Thoracic aorta (tissue), 2 donors: ENCODE measurements at regions not wholly inside any gene's neighbourhood (a gene's known extent, or its start where the extent isn't known, plus 50 kb on each side); places are given as distances from the start of the nearest gene placed in this dataset.
"Not testable (repeated sequence)": the region's sequence is repeated elsewhere in the genome, so short reads cannot be mapped to it uniquely, and the experiment has no call there.

ENCODE experiments used
- ATAC-seq: fragments of 150-250 bp; one replicate; pipeline ENCODE4 v1.8.0; 2017; ENCODE audit warnings: low read depth; ENCODE audit not compliant: insufficient number of reproducible peaks, low FRiP score
- DNase-seq: peaks from one replicate; pipeline ENCODE4 v3.0.0-alpha.2; 2020; ENCODE audit warnings: low spot score
- H3K27ac ChIP-seq, 2 donors: fragments of 200-600 bp; sonication (generic); 1 replicate in 1 of 2; 2 replicates in 1 of 2; pipeline ENCODE4 v1.5.1; 2016; ENCODE audit warnings: mild to moderate bottlenecking in 2 of 2, moderate library complexity in 2 of 2
- H3K27me3 ChIP-seq: fragments of 200-600 bp; sonication (generic); replicated peaks from 2 replicates; pipeline ENCODE4 v1.6.0; 2016; ENCODE audit warnings: mild to moderate bottlenecking; ENCODE audit not compliant: insufficient read depth
- H3K36me3 ChIP-seq: fragments of 200-600 bp; sonication (generic); one replicate; pipeline ENCODE4 v1.5.1; 2016
- H3K4me1 ChIP-seq, 2 donors: fragments of 200-600 bp; sonication (generic); 1 replicate in 1 of 2; 2 replicates in 1 of 2; pipeline versions ENCODE4 v1.5.1 to v1.6.0; 2016; ENCODE audit warnings: low read depth in 2 of 2, mild to moderate bottlenecking in 1 of 2; ENCODE audit not compliant: control insufficient read depth in 1 of 2
- H3K4me3 ChIP-seq: fragments of 200-600 bp; sonication (generic); 2 replicates; pipeline ENCODE4 v1.5.1; 2016; ENCODE audit warnings: mild to moderate bottlenecking
- H3K9me3 ChIP-seq: fragments of 200-600 bp; sonication (generic); 2 replicates; pipeline ENCODE4 v1.5.1; 2016
- TF ChIP-seq, protein P1 (sequence below): fragments of 200-600 bp; sonication (generic); IDR thresholded peaks from one replicate; pipeline ENCODE4 v1.5.1; 2019; ENCODE audit warnings: antibody characterized with exemption

DNA sequence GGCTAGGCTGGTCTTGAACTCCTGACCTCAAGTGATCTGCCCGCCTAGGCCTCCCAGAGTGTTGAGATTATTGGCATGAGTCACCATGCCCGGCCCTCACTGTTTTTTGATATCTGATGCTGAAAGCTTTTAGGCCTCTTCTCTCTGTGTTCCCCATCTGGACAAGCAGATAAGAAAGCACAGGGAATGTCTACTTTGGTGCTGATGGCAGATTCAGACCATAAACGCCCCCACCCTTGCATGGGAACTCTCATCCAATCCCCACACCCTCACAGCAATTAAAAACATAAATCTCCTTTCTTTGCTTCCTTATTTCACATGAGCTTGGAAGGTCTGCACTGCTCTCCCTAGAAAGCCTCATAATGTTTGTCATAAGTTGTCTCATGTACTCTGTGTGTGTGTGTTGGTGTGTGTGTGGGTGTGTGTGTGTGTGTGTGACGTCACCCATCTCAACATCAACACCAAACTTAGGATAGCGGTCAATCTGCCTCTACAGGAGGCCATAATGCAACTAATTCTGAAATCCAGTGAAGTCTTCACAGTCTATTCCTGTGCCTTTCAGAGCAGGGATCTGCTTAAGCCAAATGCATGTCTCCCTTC is 335.6 kb upstream of the USP9Y start:
- H3K27me3 ChIP-seq, result no peaks in the 10 kb centered on the region
- no peak overlapping the region for H3K27ac ChIP-seq
- H3K36me3 ChIP-seq, result no peaks in the 10 kb centered on the region
- no peak overlapping the region for H3K4me3 ChIP-seq
- TF ChIP-seq, protein P1, sequence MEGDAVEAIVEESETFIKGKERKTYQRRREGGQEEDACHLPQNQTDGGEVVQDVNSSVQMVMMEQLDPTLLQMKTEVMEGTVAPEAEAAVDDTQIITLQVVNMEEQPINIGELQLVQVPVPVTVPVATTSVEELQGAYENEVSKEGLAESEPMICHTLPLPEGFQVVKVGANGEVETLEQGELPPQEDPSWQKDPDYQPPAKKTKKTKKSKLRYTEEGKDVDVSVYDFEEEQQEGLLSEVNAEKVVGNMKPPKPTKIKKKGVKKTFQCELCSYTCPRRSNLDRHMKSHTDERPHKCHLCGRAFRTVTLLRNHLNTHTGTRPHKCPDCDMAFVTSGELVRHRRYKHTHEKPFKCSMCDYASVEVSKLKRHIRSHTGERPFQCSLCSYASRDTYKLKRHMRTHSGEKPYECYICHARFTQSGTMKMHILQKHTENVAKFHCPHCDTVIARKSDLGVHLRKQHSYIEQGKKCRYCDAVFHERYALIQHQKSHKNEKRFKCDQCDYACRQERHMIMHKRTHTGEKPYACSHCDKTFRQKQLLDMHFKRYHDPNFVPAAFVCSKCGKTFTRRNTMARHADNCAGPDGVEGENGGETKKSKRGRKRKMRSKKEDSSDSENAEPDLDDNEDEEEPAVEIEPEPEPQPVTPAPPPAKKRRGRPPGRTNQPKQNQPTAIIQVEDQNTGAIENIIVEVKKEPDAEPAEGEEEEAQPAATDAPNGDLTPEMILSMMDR, result no peak
- no peaks in the 10 kb centered on the region for H3K9me3 ChIP-seq
- H3K4me1 ChIP-seq, result no peaks in the 10 kb centered on the region
- ATAC-seq (no peak), DNase-seq (no peak)

- not testable (repeated sequence) for ATAC-seq, H3K27ac ChIP-seq, H3K36me3 ChIP-seq, H3K4me1 ChIP-seq, H3K4me3 ChIP-seq, H3K27me3 ChIP-seq, DNase-seq, H3K9me3 ChIP-seq
Observed at GRCh38 chrY:12374588-12374987, 326.4 kb upstream of the USP9Y start.

DNA sequence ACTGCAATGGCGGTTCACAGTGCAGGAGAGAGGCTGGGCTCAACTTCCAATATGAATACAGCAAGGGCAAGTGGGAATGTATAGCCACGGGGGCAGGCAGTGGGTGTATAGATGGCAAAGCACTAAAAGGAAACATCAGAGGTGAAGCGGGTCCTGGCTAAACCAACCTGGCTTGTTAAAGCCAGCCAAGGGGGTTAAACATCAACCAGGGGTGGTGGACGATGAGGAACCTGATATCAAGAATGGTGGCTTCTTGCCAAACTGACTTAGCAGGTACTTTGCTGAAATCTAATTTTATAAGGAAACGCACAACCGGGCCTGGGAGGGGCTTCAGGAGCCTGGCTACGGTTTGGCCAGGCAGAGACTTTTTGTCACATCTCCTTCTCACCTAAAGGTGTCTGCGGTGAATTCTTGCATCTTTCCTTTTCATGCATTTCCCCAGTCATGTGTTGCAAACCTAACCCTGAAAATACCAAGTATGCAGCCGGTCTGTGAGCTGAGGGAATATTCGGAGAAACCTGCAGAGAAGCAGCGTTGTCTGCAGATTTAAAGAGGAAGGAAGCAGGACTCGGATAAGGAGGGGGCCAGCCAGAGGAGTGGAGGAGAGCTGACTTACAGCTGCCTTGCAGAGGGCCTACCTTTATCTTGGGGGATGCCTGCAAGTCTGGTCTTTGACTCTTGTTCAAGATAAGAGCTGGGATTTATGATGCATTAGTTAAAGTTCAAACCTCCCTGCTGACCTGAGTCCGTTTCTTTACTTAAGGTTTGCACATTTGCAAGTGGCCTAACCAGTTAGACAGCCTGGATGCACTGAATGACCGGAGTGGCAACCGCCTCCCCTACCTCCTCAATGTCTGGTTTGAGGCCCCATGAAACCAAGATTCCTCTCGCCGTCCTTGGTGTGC is 309.1 kb upstream of the USP9Y start:
- not testable (repeated sequence) for H3K9me3 ChIP-seq, H3K27me3 ChIP-seq, H3K36me3 ChIP-seq, H3K4me1 ChIP-seq, H3K4me3 ChIP-seq, ATAC-seq, DNase-seq, H3K27ac ChIP-seq

DNA sequence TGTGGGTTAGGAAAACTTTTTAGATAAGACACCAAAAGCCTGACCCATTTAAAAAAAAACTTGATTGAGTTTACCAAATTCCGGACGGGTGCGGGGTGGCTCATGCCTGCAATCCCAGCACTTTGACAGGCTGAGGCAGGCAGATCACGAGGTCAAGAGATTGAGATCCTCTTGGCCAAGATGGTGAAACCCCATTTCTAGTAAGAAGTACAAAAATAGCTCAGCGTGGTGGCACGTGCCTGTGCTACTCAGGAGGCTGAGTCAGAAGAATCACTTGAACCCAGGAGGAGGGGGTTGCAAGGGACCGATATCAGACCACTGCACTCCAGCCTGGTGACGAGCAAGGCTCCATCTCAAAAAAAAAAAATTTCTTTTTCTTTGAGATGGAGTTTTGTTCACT is 307.8 kb upstream of the USP9Y start:
- TF ChIP-seq, protein P1, result no peak
- no peak overlapping the region for H3K27ac ChIP-seq
- H3K9me3 ChIP-seq, result no peaks in the 10 kb centered on the region
- H3K4me1 ChIP-seq, result no peaks in the 10 kb centered on the region
- H3K4me3 ChIP-seq, result no peak overlapping the region
- H3K36me3 ChIP-seq, result no peaks in the 10 kb centered on the region
- no peaks in the 10 kb centered on the region for H3K27me3 ChIP-seq
- no peak for DNase-seq
- no peak for ATAC-seq

DNA sequence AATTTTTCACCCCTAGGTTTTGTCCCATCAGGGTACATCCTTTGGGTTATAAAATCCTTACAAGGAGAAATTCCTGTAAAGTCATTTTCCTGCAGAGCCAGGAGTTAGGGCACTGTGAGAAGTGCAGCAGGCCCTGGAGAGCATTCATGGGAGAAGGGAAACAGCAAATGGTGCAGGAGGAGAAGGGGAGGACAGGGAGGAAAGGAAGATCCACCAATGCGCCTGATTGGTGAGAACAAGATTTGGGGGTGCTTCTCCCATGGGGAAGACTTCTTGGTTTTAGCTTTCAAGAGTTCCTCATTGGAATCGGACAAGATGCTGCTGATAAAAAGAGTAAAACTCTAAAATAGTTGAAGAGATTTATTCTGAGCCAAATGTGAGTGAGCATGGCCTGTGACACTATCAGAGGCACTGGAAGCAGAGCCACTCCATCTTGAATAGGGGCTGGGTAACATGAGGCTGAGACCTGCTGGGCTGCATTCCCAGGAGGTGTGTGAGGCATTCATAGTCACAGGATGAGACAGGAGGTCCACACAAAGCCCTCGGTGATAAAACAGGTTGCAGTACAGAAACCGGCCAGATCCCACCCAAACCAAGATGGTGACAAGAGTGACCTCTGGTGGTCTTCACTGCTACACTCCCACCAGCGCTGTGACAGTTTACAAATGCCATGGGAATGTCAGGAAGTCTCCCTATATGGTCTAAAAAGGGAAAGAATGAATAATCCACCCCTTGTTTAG is 305.5 kb upstream of the USP9Y start:
- H3K4me1 ChIP-seq, DNase-seq, H3K9me3 ChIP-seq, ATAC-seq, H3K4me3 ChIP-seq, H3K27ac ChIP-seq, H3K36me3 ChIP-seq, H3K27me3 ChIP-seq: not testable (repeated sequence)

DNA sequence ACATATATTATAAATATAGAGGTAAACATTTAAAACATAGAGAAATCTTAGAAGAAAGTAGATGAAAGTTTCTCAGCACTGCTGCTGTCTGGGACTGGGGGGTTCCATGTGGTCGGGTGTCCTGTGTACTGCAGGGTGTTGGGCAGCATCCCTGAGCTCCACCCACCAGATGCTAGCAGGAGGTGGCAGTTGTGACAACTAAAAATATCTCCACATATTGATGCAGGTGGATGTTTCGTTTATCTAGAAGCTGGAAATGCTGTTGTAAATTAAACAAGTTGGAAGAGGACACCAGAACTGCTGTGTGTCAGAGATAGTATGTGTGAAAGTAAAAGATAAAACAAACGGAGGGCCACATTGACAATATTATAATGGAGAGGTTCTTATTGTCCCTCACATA is 297.1 kb upstream of the USP9Y start:
- DNase-seq (no peak), ATAC-seq (no peak)
- TF ChIP-seq, protein P1, result no peak
- Histone ChIP-seq H3K9me3 (no peaks in the 10 kb centered on the region), H3K36me3 (no peaks in the 10 kb centered on the region), H3K27me3 (no peaks in the 10 kb centered on the region), H3K4me1 (no peaks in the 10 kb centered on the region), H3K27ac (no peak overlapping the region), H3K4me3 (no peak overlapping the region)
